Trophoblast cell (in vitro differentiated cells and primary cell): ENCODE measurements at regions not wholly inside any gene's neighbourhood (a gene's known extent, or its start where the extent isn't known, plus 50 kb on each side); places are given as distances from the start of the nearest gene placed in this dataset.

Experiments used
- DNase-seq, 2 donors: peaks; one replicate each; pipeline ENCODE4 v3.0.0-alpha.2; 2016
- H2AFZ ChIP-seq: 2 replicates; pipeline ENCODE4 v1.6.1; 2013; ENCODE audit warnings: low read length, moderate library complexity, mild to moderate bottlenecking; ENCODE audit not compliant: insufficient read depth, poor library complexity
- H2AK5ac ChIP-seq: 2 replicates; pipeline ENCODE4 v1.6.1; 2013; ENCODE audit warnings: mild to moderate bottlenecking, low read length
- H2BK120ac ChIP-seq: 2 replicates; pipeline ENCODE4 v1.6.1; 2013; ENCODE audit warnings: low read length, mild to moderate bottlenecking, moderate library complexity; ENCODE audit not compliant: insufficient read depth, poor library complexity
- H2BK12ac ChIP-seq: 2 replicates; pipeline ENCODE4 v1.6.1; 2013; ENCODE audit warnings: mild to moderate bottlenecking, low read length, moderate library complexity
- H2BK5ac ChIP-seq: 2 replicates; pipeline ENCODE4 v1.6.1; 2013; ENCODE audit warnings: low read length, low read depth, moderate library complexity, mild to moderate bottlenecking; ENCODE audit not compliant: poor library complexity
- H3K14ac ChIP-seq: 2 replicates; pipeline ENCODE4 v1.6.1; 2013; ENCODE audit warnings: mild to moderate bottlenecking, low read length
- H3K18ac ChIP-seq: 2 replicates; pipeline ENCODE4 v1.6.1; 2013; ENCODE audit warnings: mild to moderate bottlenecking, low read length
- H3K23ac ChIP-seq: 2 replicates; pipeline ENCODE4 v1.6.1; 2013; ENCODE audit warnings: low read length
- H3K27ac ChIP-seq: 2 replicates; pipeline ENCODE4 v1.5.1; 2013; ENCODE audit warnings: low read depth, mild to moderate bottlenecking, inconsistent platforms, low read length, moderate library complexity
- H3K27me3 ChIP-seq: 2 replicates; pipeline ENCODE4 v1.6.1; 2013; ENCODE audit warnings: inconsistent platforms, mild to moderate bottlenecking, low read length, moderate library complexity; ENCODE audit not compliant: insufficient read depth
- H3K36me3 ChIP-seq, 2 experiments: 1 replicate in 1 of 2; 2 replicates in 1 of 2; pipeline ENCODE4 v1.6.1; 2013; ENCODE audit warnings: low read length in 2 of 2, mild to moderate bottlenecking in 2 of 2, moderate library complexity in 1 of 2; ENCODE audit not compliant: insufficient read depth in 2 of 2, control insufficient read depth in 1 of 2
- H3K4ac ChIP-seq: 2 replicates; pipeline ENCODE4 v1.6.1; 2013; ENCODE audit warnings: low read depth, mild to moderate bottlenecking, low read length, moderate library complexity
- H3K4me1 ChIP-seq, 2 experiments: 1 replicate in 1 of 2; 2 replicates in 1 of 2; pipeline ENCODE4 v1.6.1; 2013; ENCODE audit warnings: low read length in 2 of 2, mild to moderate bottlenecking in 2 of 2, moderate library complexity in 1 of 2; ENCODE audit not compliant: insufficient read depth in 2 of 2, control insufficient read depth in 1 of 2
- H3K4me2 ChIP-seq: 2 replicates; pipeline ENCODE4 v1.6.1; 2013; ENCODE audit warnings: inconsistent platforms, mild to moderate bottlenecking, low read length, moderate library complexity
- H3K4me3 ChIP-seq: 2 replicates; pipeline ENCODE4 v1.5.1; 2013; ENCODE audit warnings: mild to moderate bottlenecking, low read depth, low read length, inconsistent platforms
- H3K79me1 ChIP-seq: one replicate; pipeline ENCODE4 v1.6.1; 2013; ENCODE audit warnings: low read length
- H3K79me2 ChIP-seq: 2 replicates; pipeline ENCODE4 v1.6.1; 2013; ENCODE audit warnings: low read length, mild to moderate bottlenecking; ENCODE audit not compliant: control insufficient read depth, insufficient read depth, poor library complexity
- H3K9ac ChIP-seq: 2 replicates; pipeline ENCODE4 v1.6.1; 2013; ENCODE audit warnings: mild to moderate bottlenecking, low read length
- H3K9me3 ChIP-seq: 2 replicates; pipeline ENCODE4 v1.6.1; 2013; ENCODE audit warnings: low read depth, mild to moderate bottlenecking, control low read depth, inconsistent platforms, low read length; ENCODE audit not compliant: insufficient read depth
- H4K12ac ChIP-seq: 2 replicates; pipeline ENCODE4 v1.6.1; 2013; ENCODE audit warnings: low read depth, mild to moderate bottlenecking, low read length, moderate library complexity
- H4K8ac ChIP-seq: 2 replicates; pipeline ENCODE4 v1.6.1; 2013; ENCODE audit warnings: low read depth, mild to moderate bottlenecking, low read length, moderate library complexity
- H4K91ac ChIP-seq: one replicate; pipeline ENCODE4 v1.6.1; 2013; ENCODE audit warnings: low read depth, mild to moderate bottlenecking, low read length, moderate library complexity
- WGBS: extraction: QIAGEN DNeasy Blood & Tissue Kit; methylation state at CpG from one replicate; pipeline ENCODE4 v1.1.7; 2013; ENCODE audit warnings: missing lambda C conversion rate; ENCODE audit not compliant: insufficient read length, insufficient coverage; ENCODE audit errors: extremely low coverage; 5-methylcytosine and 5-hydroxymethylcytosine counted together

DNA sequence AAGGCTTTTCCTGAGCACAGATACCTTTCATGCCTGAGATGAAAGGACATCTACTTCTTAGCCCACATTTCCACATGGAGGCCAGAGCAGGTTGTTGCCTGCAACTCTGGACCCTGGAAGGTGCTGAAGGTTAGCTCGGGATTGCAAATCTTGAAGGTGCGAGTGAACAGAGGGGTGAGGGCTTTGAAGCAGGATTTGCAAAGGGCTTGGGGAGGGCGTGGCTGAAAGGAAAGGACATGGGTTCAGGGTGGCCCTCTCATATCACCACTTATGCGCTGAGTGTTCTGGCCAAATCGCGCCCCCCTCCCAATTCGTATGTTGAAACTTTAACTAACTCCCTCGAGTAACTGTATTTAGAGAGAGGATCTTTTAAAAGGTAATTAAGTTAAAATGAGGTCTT is 501.6 kb downstream of the MIAT start:
- no peak overlapping the region for H3K4ac ChIP-seq
- no peak overlapping the region for H3K18ac ChIP-seq
- no peak overlapping the region for H2BK120ac ChIP-seq
- H2AFZ ChIP-seq: no peak overlapping the region
- no peaks in the 10 kb centered on the region for H3K36me3 ChIP-seq
- no peak overlapping the region for H3K27ac ChIP-seq
- no peak overlapping the region for H3K4me3 ChIP-seq
- H2BK12ac ChIP-seq: no peak overlapping the region
- DNase-seq: no peak
- H3K4me2 ChIP-seq: no peak overlapping the region
- H3K9ac ChIP-seq: no peak overlapping the region
- H3K79me2 ChIP-seq: no peaks in the 10 kb centered on the region
- H2BK5ac ChIP-seq: no peak overlapping the region
- peaks cover 2% of the 10 kb centered on the region for H3K9me3 ChIP-seq
- no peaks in the 10 kb centered on the region for H3K27me3 ChIP-seq
- no peaks in the 10 kb centered on the region for H3K79me1 ChIP-seq
- no peak overlapping the region for H4K12ac ChIP-seq
- no peak overlapping the region for H3K14ac ChIP-seq
- WGBS: no CpG with 5 or more reads among the region's 8 CpGs
- H2AK5ac ChIP-seq: no peak overlapping the region
- H3K4me1 ChIP-seq: peaks cover 2 to 3% of the 10 kb centered on the region in 2 experiments
- H3K23ac ChIP-seq: no peak overlapping the region
- no peak overlapping the region for H4K8ac ChIP-seq
- no peak overlapping the region for H4K91ac ChIP-seq

DNA sequence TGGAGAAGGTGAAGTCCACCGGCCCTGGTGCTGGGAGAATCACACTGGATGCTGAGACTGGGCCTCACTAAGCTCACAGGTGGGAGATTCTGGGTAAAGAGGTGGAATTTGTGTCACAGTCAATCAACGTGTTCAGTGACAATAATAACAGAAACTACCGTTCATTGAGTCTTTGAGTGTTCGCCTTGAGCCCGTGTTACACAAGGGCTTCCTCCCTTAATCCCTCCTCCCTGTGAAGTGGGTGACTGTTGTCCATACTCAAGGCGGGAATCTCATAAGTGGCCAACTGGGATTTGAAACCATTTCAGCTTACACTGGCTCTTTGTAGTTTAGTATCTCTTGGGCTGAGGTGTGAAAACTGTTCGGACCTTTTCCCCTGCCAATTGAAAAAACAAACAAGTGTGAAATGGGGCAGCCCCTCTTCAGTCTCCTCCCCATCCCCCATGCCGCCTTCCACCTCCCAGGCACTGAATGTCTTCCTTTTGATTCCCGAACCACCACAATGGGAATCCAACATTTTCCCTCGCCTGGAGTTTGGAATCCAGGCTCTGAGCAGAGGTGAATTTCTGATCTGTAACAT is 502.4 kb downstream of the MIAT start:
- no peak overlapping the region for H3K4me3 ChIP-seq
- no peak overlapping the region for H3K27ac ChIP-seq
- no peaks in the 10 kb centered on the region for H3K27me3 ChIP-seq
- no peak overlapping the region for H4K8ac ChIP-seq
- H2BK12ac ChIP-seq: no peak overlapping the region
- H3K9me3 ChIP-seq: peaks cover 2% of the 10 kb centered on the region
- H3K79me1 ChIP-seq: no peaks in the 10 kb centered on the region
- H2BK120ac ChIP-seq: no peak overlapping the region
- H3K4ac ChIP-seq: no peak overlapping the region
- no peaks in the 10 kb centered on the region for H3K36me3 ChIP-seq
- DNase-seq: no peak
- H2AK5ac ChIP-seq: no peak overlapping the region
- no peak overlapping the region for H2AFZ ChIP-seq
- peaks cover 2 to 3% of the 10 kb centered on the region in 2 experiments for H3K4me1 ChIP-seq
- WGBS: no CpG with 5 or more reads among the region's 10 CpGs
- H3K18ac ChIP-seq: no peak overlapping the region
- no peak overlapping the region for H3K9ac ChIP-seq
- H3K23ac ChIP-seq: no peak overlapping the region
- no peak overlapping the region for H4K91ac ChIP-seq
- H3K79me2 ChIP-seq: no peaks in the 10 kb centered on the region
- H3K4me2 ChIP-seq: no peak overlapping the region
- H2BK5ac ChIP-seq: no peak overlapping the region
- H3K14ac ChIP-seq: no peak overlapping the region
- no peak overlapping the region for H4K12ac ChIP-seq

DNA sequence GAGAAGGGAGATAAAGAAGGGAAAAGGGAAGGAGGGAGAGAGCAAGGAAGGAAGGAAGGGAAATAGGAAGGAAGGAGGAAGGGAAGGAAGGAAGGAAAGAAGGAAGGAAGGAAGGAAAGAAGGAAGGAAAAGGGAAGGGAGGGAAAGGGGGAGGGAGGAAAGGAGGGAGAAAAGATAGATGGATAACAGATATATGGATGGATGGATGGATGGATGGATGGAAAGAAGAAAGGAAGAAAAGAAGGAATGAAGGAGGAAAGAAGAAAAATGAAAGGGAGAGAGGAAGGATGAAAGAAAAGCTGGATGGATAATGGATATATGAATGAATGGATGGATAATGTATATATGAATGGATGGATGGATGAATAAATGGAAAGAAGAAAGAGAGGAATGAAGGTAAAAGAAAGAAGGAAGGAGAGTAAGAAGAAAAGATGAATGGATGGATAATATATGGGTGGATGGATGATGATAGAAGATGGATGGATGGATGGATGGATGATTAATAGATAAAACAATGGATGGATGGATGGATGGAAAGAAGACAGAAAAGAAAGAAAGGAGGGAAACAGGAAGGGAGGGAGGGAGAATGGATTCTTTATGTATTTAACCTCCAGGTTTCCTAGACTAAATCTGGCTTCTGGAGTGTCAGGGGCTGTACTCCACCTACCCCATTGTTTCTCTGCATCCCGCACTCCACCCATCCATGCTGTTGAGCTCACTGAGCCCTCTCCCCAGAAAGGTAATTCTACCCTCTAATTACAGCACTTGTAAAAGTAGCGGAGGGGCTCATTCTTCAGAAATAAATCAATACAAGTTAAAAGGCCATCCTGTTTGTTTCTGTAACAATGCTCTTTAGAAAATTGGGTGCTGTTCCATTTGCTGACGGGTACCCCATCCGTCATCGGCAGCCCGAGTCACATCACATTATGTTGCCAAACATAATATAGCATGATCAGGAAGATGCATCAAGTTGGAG is 506.1 kb downstream of the MIAT start:
- Histone ChIP-seq H3K14ac (no peak overlapping the region), H2AFZ (no peak overlapping the region), H3K36me3 (no peaks in the 10 kb centered on the region), H3K4me3 (no peak overlapping the region), H2AK5ac (no peak overlapping the region), H3K9ac (no peak overlapping the region), H3K79me1 (no peaks in the 10 kb centered on the region), H3K23ac (no peak overlapping the region), H2BK12ac (no peak overlapping the region), H3K27ac (no peak overlapping the region), H3K18ac (no peak overlapping the region), H3K4me2 (no peak overlapping the region), H2BK5ac (no peak overlapping the region), H3K4me1 (peaks cover 2 to 3% of the 10 kb centered on the region in 2 experiments), H3K4ac (no peak overlapping the region), H4K12ac (no peak overlapping the region), H4K8ac (no peak overlapping the region), H3K27me3 (no peaks in the 10 kb centered on the region), H3K79me2 (no peaks in the 10 kb centered on the region), H2BK120ac (no peak overlapping the region), H4K91ac (no peak overlapping the region), H3K9me3 (peaks cover 5% of the 10 kb centered on the region)
- DNase-seq: no peak
- no CpG with 5 or more reads among the region's 6 CpGs for WGBS

DNA sequence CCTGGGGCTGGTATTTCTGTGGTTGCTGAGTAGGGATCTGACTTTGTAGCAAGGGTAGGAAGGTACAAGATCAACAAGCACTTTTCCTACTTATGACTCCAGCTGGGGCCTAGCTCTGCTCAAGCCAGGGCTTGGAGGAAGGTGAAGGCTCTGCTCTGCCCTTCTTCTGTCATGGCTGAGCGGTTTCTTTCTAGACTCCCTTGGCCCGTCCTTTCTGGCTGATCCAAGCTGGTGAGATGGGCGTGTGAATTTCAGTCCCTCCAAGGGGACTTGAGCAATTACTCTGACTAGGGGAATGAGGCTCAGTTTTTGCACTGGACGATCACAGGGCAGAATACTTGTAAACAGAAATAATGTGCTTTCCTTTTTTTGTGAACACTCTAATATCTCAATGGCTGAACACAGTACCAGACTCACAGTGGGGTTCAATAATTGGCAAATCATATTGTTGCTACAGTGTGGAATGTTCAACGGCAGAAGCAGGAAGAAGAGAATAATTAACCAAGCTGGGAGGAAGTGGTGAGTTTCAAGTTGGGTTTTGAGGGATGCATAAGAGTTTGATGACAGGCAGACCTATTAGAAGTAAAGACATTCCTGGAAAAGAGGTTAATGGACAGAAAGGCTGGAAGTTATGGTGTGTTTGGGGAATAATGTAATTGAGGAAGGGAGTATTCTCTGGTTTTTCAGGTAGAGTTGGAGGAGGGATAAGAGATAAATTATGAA is 507.6 kb downstream of the MIAT start:
- Histone ChIP-seq H3K27me3 (no peaks in the 10 kb centered on the region), H2AK5ac (no peak overlapping the region), H4K12ac (no peak overlapping the region), H4K91ac (no peak overlapping the region), H3K14ac (no peak overlapping the region), H3K4me3 (no peak overlapping the region), H3K4me1 (no peaks in the 10 kb centered on the region), H3K9me3 (peaks cover 3% of the 10 kb centered on the region), H3K23ac (no peak overlapping the region), H3K4ac (no peak overlapping the region), H3K27ac (no peak overlapping the region), H2BK120ac (no peak overlapping the region), H3K36me3 (no peaks in the 10 kb centered on the region), H2BK5ac (no peak overlapping the region), H3K79me2 (no peaks in the 10 kb centered on the region), H4K8ac (no peak overlapping the region), H3K79me1 (no peaks in the 10 kb centered on the region), H2BK12ac (no peak overlapping the region), H3K9ac (no peak overlapping the region), H2AFZ (no peak overlapping the region), H3K18ac (no peak overlapping the region), H3K4me2 (no peak overlapping the region)
- no peak for DNase-seq
- WGBS: no CpG with 5 or more reads among the region's 5 CpGs
